ENCODE measurements at regions not wholly inside any gene's neighbourhood (a gene's known extent, or its start where the extent isn't known, plus 50 kb on each side); places are given as distances from the start of the nearest gene placed in this dataset.

- Histone ChIP-seq H3F3A (replicated peaks; ENCODE audit: insufficient read depth) (no peaks in the 10 kb centered on the region), H3K4me3 (ENCODE audit: low read depth in 2 of 2, low read length in 1 of 2) (no peak overlapping the region), H3K36me3 (replicated peaks in 1 of 2; ENCODE audit: control insufficient read depth in 1 of 2, insufficient read depth in 2 of 2, low read length in 1 of 2) (no peaks in the 10 kb centered on the region), H3K27ac (ENCODE audit: low read depth in 2 of 2, low read length in 1 of 2) (no peak overlapping the region), H3K27me3 (ENCODE audit: insufficient read depth) (no peaks in the 10 kb centered on the region), H4K20me1 (ENCODE audit: insufficient read depth) (no peaks in the 10 kb centered on the region), H3K79me2 (ENCODE audit: insufficient read depth) (no peaks in the 10 kb centered on the region), H3K9me3 (no peaks in the 10 kb centered on the region), H3K4me2 (no peak overlapping the region), H3K9ac (no peak overlapping the region), H3K4me1 (ENCODE audit: control insufficient read depth in 1 of 2, insufficient read depth in 2 of 2, low read depth in 1 of 2, low read length in 1 of 2) (peaks cover 0 to 16% of the 10 kb centered on the region in 2 experiments; a peak in 1 of 4 replicates), H2AFZ (ENCODE audit: low read depth) (no peak overlapping the region), H3K9me2 (no peaks in the 10 kb centered on the region)
- DNase-seq, result no peak
- ChIA-PET POLR2A (no interaction called here), CTCF (interaction anchor here (1.0 to 11.5 kb wide), 10 partner anchors 11 to 655 kb away, joined by 3 to 167 read pairs (median 10); partner anchors contain the start of gene CYP26B1)
- TF ChIP-seq TEAD4 (IDR thresholded peaks at IDR 0.05; ENCODE audit: borderline replicate concordance, insufficient read depth), result no peak
- no peak for TF ChIP-seq USF2 (IDR thresholded peaks at IDR 0.05; ENCODE audit: borderline replicate concordance, low read depth, low read length)
- TF ChIP-seq ZBTB33 (IDR thresholded peaks at IDR 0.05; ENCODE audit: borderline replicate concordance, low read depth), result no peak
- TF ChIP-seq MAX (IDR thresholded peaks at IDR 0.05; ENCODE audit: low read depth), result no peak
- TF ChIP-seq NRF1 (IDR thresholded peaks at IDR 0.05; ENCODE audit: low read depth, low read length), result no peak
- no peak for TF ChIP-seq IRF3 (IDR thresholded peaks at IDR 0.05; ENCODE audit: low read depth, low read length)
- TF ChIP-seq ELF1 (IDR thresholded peaks at IDR 0.05), result no peak
- TF ChIP-seq EZH2phosphoT487 (IDR thresholded peaks at IDR 0.05; ENCODE audit: borderline replicate concordance, low read depth), result no peak
- TF ChIP-seq GABPA (IDR thresholded peaks at IDR 0.05; ENCODE audit: low read depth), result no peak
- no peak for TF ChIP-seq RFX5 (IDR thresholded peaks at IDR 0.05; ENCODE audit: low read length)
- no peak for TF ChIP-seq TCF12 (IDR thresholded peaks at IDR 0.05)
- no peak for TF ChIP-seq USF1 (IDR thresholded peaks at IDR 0.05; ENCODE audit: borderline replicate concordance, low read depth)
- TF ChIP-seq MXI1 (IDR thresholded peaks at IDR 0.05; ENCODE audit: low read depth, low read length), result no peak
- TF ChIP-seq PBX3 (IDR thresholded peaks at IDR 0.05), result no peak
- 83% methylated on average over 9 of the region's 9 CpGs for WGBS (ENCODE audit: low lambda C conversion rate)
Observed at GRCh38 chr2:71926089-71926447, 221.6 kb downstream of the CYP26B1 start.

All from SK-N-SH (cell line).